GM12875 (cell line): ENCODE measurements at regions not wholly inside any gene's neighbourhood (a gene's known extent, or its start where the extent isn't known, plus 50 kb on each side); places are given as distances from the start of the nearest gene placed in this dataset.

Experiments used
- H3K4me3 ChIP-seq: one replicate; pipeline ENCODE4 v1.5.1; 2011; ENCODE audit warnings: low read depth, low read length, control low read depth
- TF ChIP-seq, protein P1 (sequence below): IDR thresholded peaks from 2 replicates; pipeline ENCODE4 v1.5.1; 2011; ENCODE audit warnings: low read depth, mild to moderate bottlenecking, control low read depth, inconsistent platforms, low read length, moderate library complexity, borderline replicate concordance; ENCODE audit not compliant: insufficient read depth

DNA sequence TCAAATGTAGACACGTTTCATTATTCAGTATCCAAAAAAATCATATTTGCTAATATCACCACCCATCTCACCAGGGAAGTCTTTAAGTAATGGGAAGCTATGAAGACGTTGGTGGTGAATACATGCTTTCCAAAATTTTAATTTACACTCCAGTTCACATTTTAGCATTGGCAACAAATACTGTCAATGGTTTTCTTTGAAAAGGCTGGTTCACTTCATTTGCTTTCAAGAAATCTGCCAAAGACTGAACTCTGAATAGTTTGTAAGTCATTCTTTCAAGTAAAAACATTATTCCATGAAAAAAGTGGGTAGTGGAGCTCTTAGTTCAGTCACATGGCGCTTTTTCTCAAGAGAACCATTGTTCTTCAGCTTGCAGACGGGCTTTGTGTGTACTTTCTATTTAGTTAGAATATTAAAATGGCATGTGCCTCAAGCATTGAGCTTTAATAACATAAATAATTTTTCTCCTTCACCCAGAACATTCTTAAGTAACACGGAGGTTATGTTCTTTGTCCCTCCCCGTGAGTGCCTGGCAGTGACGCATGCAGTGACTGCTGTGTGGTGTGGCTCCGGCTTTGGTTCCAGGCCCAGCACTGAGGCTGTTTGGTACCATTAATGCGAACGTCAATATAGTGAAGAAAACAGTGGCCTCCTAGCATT, 300.0 kb upstream of the HDAC4 start:
- TF ChIP-seq, protein P1, sequence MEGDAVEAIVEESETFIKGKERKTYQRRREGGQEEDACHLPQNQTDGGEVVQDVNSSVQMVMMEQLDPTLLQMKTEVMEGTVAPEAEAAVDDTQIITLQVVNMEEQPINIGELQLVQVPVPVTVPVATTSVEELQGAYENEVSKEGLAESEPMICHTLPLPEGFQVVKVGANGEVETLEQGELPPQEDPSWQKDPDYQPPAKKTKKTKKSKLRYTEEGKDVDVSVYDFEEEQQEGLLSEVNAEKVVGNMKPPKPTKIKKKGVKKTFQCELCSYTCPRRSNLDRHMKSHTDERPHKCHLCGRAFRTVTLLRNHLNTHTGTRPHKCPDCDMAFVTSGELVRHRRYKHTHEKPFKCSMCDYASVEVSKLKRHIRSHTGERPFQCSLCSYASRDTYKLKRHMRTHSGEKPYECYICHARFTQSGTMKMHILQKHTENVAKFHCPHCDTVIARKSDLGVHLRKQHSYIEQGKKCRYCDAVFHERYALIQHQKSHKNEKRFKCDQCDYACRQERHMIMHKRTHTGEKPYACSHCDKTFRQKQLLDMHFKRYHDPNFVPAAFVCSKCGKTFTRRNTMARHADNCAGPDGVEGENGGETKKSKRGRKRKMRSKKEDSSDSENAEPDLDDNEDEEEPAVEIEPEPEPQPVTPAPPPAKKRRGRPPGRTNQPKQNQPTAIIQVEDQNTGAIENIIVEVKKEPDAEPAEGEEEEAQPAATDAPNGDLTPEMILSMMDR: no peak
- no peak overlapping the region for H3K4me3 ChIP-seq

DNA sequence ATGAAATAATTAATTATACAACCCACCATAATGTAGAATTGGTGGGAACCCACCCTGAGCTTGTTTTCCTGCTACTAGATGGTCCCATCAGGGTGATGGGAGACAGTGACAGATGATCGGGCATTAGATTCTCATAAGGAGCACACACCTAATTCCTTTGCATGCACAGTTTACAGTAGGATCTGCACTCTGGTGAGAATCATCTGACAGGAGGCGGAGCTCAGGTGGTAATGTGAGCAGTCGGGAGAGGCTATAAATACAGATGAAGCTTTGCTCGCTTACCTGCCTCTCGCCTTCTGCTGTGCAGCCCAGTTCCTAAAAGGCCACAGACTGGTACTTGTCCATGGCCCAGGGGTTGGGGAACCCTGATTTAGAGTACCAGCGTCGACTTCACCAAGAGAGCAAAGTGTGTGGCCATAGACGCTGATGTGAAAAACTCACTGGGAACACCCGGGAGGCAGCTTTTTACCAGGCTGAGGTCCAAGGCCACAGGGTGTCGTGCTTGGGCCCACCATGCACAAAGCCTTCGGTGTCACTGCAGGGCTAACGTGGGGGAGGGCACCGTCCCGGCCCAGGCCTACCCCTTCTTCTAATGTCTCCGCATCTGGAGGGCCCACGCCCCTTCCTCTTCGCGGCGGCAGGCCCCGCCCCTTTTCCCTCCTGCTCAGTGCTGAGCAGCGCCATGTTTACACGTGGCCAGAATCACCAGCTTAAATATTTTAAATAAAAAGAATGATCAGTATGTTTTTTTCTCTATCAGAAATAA, 296.8 kb upstream of the HDAC4 start:
- no peak overlapping the region for H3K4me3 ChIP-seq
- TF ChIP-seq, protein P1: no peak

DNA sequence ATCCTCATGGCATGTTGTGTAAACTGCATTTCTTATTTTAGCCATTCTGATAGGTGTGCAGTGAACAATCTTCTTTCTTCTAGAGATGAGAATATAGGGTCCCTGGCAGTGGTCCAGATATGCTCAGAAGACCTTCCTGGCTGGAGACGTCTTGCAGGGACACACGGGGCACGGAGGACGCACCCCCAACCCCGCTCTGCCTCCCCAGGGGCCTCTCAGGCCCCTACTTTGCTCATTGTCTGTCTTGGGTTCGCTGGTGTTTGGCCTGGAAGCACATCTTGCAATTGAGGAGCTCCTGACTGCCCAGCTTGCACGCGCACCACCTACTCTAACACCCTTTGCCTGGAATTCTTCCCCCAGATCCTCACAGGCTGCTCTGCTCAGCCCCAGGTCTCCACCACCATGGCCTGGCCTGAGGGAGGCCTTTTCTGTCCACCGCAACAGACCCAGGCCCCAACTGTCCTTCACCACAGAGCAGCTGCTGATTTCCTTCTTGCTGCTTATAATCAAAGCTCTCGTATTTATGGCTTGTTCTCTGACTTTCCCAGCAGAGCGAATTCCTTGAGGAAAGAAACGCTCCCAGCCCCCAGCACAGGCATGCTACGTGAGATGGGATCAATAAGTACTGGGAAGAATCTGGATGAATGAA, 295.9 kb upstream of the HDAC4 start:
- H3K4me3 ChIP-seq: no peak overlapping the region
- TF ChIP-seq, protein P1: no peak

DNA sequence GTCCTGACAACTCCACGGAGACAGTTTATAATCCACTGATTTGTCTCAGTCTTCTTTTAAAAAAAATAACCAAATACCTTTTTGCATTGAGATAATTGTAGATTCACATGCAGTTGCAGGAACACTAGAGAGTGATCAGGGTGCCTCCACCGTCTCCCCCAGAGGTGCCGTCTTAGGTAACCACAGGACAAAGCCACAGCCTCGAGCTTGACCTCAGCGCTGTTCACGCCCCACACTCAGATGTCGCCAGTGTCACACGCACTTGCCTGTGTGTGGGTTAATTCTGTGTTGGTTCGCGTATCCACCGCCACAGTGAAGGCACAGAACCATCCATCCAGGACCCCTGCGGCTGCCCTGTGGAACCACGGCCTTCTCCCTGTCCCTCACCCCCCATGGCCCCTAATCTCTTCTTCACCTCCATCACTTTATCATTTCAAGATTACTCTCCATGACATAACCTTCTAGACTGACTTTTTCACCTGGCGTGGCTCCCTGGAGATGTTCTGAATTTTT, 295.0 kb upstream of the HDAC4 start:
- no peak overlapping the region for H3K4me3 ChIP-seq
- TF ChIP-seq, protein P1: no peak

DNA sequence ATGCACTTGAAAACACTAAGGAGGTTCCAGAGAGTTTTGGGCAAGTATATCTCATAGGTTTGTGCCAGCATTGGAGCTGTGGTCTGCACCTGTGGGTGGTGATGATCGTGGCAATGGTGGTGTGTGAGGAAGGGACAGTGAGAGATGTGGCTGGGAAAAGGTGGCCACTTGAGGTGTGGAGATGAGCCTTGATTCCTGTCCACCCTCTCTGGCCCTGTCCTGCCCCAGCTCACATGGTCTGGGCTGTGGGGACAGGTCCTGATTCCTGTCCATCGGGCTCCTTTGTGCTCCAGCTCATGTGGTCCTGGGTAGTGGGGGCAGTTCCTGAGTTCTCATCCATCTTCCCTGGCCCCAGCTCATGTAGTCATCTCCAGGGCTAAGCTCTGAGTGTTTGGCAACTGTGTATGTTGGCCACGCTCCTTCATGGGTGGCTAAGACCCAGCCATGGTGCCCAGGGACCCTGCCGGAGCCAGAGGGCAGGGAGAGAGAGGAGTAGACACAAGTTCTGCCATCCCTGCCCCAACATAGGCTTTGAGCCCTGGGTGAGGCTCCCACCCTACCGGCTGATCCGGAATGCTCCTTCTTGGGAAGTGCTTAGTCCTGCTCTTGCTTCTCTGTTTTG, 294.4 kb upstream of the HDAC4 start:
- TF ChIP-seq, protein P1: no peak
- no peak overlapping the region for H3K4me3 ChIP-seq

DNA sequence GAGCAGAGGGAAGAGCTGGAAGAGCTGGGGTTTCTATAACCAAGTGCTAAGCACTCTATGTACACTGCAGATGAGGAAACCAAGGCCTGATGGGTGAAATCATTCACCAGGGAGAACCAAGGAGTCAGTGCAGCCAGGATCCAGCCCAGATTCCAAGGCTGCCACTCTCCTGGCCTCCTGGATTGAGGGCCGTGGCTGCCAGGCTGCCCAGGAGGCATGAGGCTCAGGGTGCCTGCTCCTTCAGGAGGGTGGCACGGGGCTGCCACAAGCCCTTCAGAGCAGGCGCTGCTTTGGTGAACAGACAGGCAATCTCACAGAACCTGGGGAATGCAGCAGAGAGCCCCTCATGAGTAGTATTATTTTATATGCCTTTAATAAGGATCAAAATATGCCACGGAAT, 293.7 kb upstream of the HDAC4 start:
- H3K4me3 ChIP-seq: no peak overlapping the region
- TF ChIP-seq, protein P1: no peak
